GM23338 (cell line): ENCODE measurements at regions not wholly inside any gene's neighbourhood (a gene's known extent, or its start where the extent isn't known, plus 50 kb on each side); places are given as distances from the start of the nearest gene placed in this dataset.

Experiments used
- CREB1 ChIP-seq: fragments of 250-450 bp; sonication (Bioruptor Pico); IDR thresholded peaks from 2 replicates; pipeline ENCODE4 v1.5.0; 2020; ENCODE audit warnings: low read depth, mild to moderate bottlenecking, moderate library complexity
- ETS1 ChIP-seq: IDR thresholded peaks from 2 replicates; pipeline ENCODE4 v1.6.1; 2016; ENCODE audit warnings: antibody characterized with exemption
- EZH2 ChIP-seq: fragments of 200-600 bp; sonication (generic); IDR thresholded peaks from one replicate; pipeline ENCODE4 v1.8.0; 2017; ENCODE audit warnings: antibody characterized with exemption, mild to moderate bottlenecking, low read depth; ENCODE audit not compliant: unreplicated experiment
- JUNB ChIP-seq: IDR thresholded peaks from one replicate; pipeline ENCODE4 v1.6.1; 2016; ENCODE audit warnings: antibody characterized with exemption; ENCODE audit not compliant: unreplicated experiment
- REST ChIP-seq: IDR thresholded peaks from one replicate; pipeline ENCODE4 v1.6.1; 2018; ENCODE audit warnings: antibody characterized with exemption; ENCODE audit not compliant: unreplicated experiment
- ZNF114 ChIP-seq: fragments of 250-450 bp; sonication (Bioruptor Pico); IDR thresholded peaks from 2 replicates; pipeline ENCODE4 v1.5.0; 2020; ENCODE audit warnings: mild to moderate bottlenecking, moderate library complexity
- ZNF331 ChIP-seq: fragments of 250-450 bp; sonication (Bioruptor Pico); IDR thresholded peaks from 2 replicates; pipeline ENCODE4 v1.5.0; 2020; ENCODE audit warnings: low read depth, mild to moderate bottlenecking, moderate library complexity
- ZNF462 ChIP-seq: fragments of 250-450 bp; sonication (Bioruptor Pico); IDR thresholded peaks from 2 replicates; pipeline ENCODE4 v1.5.0; 2020; ENCODE audit warnings: mild to moderate bottlenecking, moderate library complexity

GRCh38 chr18:30781601-30782000, 260.9 kb downstream of the DSC3 start (continued):
- TF ChIP-seq ZNF462 (CRISPR knock-in tag), result no peak
- no peak for TF ChIP-seq REST
- no peak for TF ChIP-seq ZNF331 (CRISPR knock-in tag)
- TF ChIP-seq ETS1, result no peak
- TF ChIP-seq ZNF114 (CRISPR knock-in tag), result no peak
- no peak for TF ChIP-seq JUNB
- no peak for TF ChIP-seq EZH2
- no peak for TF ChIP-seq CREB1 (CRISPR knock-in tag)
